IMR-90 (cell line): ENCODE measurements at regions not wholly inside any gene's neighbourhood (a gene's known extent, or its start where the extent isn't known, plus 50 kb on each side); places are given as distances from the start of the nearest gene placed in this dataset.

Experiments used
- CEBPB ChIP-seq: IDR thresholded peaks from 2 replicates; pipeline ENCODE4 v1.6.1; 2012; ENCODE audit warnings: low read depth, low read length, improper control_type of control experiment
- FOS ChIP-seq: fragments of 150-350 bp; IDR thresholded peaks from 2 replicates; pipeline ENCODE4 v1.6.1; 2016; ENCODE audit warnings: low read depth, low read length
- MAFK ChIP-seq: IDR thresholded peaks from 2 replicates; pipeline ENCODE4 v1.6.1; 2012; ENCODE audit warnings: low read depth, low read length, improper control_type of control experiment
- MXI1 ChIP-seq: IDR thresholded peaks from 2 replicates; pipeline ENCODE4 v1.6.1; 2012; ENCODE audit warnings: low read depth, mild to moderate bottlenecking, low read length, moderate library complexity, borderline replicate concordance
- POLR2A ChIP-seq: IDR thresholded peaks from 2 replicates; pipeline ENCODE4 v1.6.1; 2012; ENCODE audit warnings: mild to moderate bottlenecking, low read depth, low read length
- RFX5 ChIP-seq: IDR thresholded peaks from 2 replicates; pipeline ENCODE4 v1.8.0; 2012; ENCODE audit warnings: low read depth, mild to moderate bottlenecking, low read length, moderate library complexity
- TF ChIP-seq, protein P1 (sequence below): conservative IDR thresholded peaks from 2 replicates; pipeline ENCODE4 v1.5.1; 2012; ENCODE audit warnings: mild to moderate bottlenecking, low read depth, low read length, improper control_type of control experiment

DNA sequence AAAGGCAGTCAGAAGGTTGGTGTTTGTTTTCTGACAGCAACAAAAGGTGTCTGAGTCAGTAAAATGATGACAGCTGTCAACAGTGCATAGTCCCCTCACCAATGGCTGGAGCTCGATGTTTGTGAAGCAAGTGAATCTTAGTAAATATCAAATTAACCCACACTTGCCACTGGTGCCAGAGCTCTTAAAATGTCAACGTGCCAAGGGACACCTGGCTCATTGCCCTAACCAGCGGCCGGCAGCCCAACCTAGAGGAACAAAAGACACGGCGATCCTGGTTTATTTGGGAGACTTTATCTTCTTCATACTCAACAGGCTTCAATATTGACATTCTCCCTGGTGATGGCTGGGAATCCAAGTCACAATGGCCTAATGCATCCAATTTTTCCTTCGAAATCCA, 143.4 kb downstream of the CPEB2 start:
- no peak for TF ChIP-seq POLR2A
- TF ChIP-seq, protein P1, sequence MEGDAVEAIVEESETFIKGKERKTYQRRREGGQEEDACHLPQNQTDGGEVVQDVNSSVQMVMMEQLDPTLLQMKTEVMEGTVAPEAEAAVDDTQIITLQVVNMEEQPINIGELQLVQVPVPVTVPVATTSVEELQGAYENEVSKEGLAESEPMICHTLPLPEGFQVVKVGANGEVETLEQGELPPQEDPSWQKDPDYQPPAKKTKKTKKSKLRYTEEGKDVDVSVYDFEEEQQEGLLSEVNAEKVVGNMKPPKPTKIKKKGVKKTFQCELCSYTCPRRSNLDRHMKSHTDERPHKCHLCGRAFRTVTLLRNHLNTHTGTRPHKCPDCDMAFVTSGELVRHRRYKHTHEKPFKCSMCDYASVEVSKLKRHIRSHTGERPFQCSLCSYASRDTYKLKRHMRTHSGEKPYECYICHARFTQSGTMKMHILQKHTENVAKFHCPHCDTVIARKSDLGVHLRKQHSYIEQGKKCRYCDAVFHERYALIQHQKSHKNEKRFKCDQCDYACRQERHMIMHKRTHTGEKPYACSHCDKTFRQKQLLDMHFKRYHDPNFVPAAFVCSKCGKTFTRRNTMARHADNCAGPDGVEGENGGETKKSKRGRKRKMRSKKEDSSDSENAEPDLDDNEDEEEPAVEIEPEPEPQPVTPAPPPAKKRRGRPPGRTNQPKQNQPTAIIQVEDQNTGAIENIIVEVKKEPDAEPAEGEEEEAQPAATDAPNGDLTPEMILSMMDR = no peak
- no peak for TF ChIP-seq MAFK
- TF ChIP-seq CEBPB = no peak
- TF ChIP-seq MXI1 = no peak
- no peak for TF ChIP-seq RFX5
- no peak for TF ChIP-seq FOS
